ENCODE measurements at regions not wholly inside any gene's neighbourhood (a gene's known extent, or its start where the extent isn't known, plus 50 kb on each side); places are given as distances from the start of the nearest gene placed in this dataset.

- TF ChIP-seq USF1 (IDR thresholded peaks at IDR 0.05; ENCODE audit: borderline replicate concordance, extremely low read length, insufficient read depth, low read depth, low read length) = no peak
- TF ChIP-seq ATF7 (IDR thresholded peaks at IDR 0.05; ENCODE audit: low read depth) = no peak
These were observed 169.6 kb upstream of the ADRA1B start for GRCh38 chr5:159746707-159747106.

Data from GM12878 (cell line).